ENCODE measurements at regions not wholly inside any gene's neighbourhood (a gene's known extent, or its start where the extent isn't known, plus 50 kb on each side); places are given as distances from the start of the nearest gene placed in this dataset.

- Mint-ChIP-seq H3K4me3 (ENCODE audit: unreplicated experiment) (no peak overlapping the region), H3K9me3 (ENCODE audit: unreplicated experiment) (no peaks in the 10 kb centered on the region), H3K27ac (ENCODE audit: low read depth, unreplicated experiment) (no peak overlapping the region), H3K27me3 (ENCODE audit: insufficient read depth, unreplicated experiment) (peaks cover 60% of the 10 kb centered on the region), H3K4me1 (ENCODE audit: insufficient read depth, unreplicated experiment) (no peaks in the 10 kb centered on the region), H3K36me3 (ENCODE audit: insufficient read depth, unreplicated experiment) (no peaks in the 10 kb centered on the region)
- no TSS peak for BruUV-seq (replicated peaks)
- intact Hi-C loops (cut with micrococcal nuclease) = no loop called here
- CTCF ChIA-PET = no interaction called here
- POLR2A ChIA-PET = no interaction called here
- DNase-seq (ENCODE audit: unreplicated experiment) = no peak
- TF ChIP-seq, protein P1, sequence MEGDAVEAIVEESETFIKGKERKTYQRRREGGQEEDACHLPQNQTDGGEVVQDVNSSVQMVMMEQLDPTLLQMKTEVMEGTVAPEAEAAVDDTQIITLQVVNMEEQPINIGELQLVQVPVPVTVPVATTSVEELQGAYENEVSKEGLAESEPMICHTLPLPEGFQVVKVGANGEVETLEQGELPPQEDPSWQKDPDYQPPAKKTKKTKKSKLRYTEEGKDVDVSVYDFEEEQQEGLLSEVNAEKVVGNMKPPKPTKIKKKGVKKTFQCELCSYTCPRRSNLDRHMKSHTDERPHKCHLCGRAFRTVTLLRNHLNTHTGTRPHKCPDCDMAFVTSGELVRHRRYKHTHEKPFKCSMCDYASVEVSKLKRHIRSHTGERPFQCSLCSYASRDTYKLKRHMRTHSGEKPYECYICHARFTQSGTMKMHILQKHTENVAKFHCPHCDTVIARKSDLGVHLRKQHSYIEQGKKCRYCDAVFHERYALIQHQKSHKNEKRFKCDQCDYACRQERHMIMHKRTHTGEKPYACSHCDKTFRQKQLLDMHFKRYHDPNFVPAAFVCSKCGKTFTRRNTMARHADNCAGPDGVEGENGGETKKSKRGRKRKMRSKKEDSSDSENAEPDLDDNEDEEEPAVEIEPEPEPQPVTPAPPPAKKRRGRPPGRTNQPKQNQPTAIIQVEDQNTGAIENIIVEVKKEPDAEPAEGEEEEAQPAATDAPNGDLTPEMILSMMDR (IDR thresholded peaks at IDR 0.05; ENCODE audit: unreplicated experiment) = no peak
Observed at GRCh38 chr5:88540471-88541115, 271.9 kb upstream of the TMEM161B start.

- ChIA-PET POLR2A (no interaction called here), CTCF (no interaction called here)
- no TSS peak for BruUV-seq (replicated peaks)
- H3K9me3 Mint-ChIP-seq (ENCODE audit: unreplicated experiment) = no peaks in the 10 kb centered on the region
- H3K4me1 Mint-ChIP-seq (ENCODE audit: insufficient read depth, unreplicated experiment) = no peaks in the 10 kb centered on the region
- DNase-seq (ENCODE audit: unreplicated experiment) = no peak
- no peak overlapping the region for H3K27ac Mint-ChIP-seq (ENCODE audit: low read depth, unreplicated experiment)
- no peak overlapping the region for H3K4me3 Mint-ChIP-seq (ENCODE audit: unreplicated experiment)
- no peaks in the 10 kb centered on the region for H3K36me3 Mint-ChIP-seq (ENCODE audit: insufficient read depth, unreplicated experiment)
- intact Hi-C loops (cut with micrococcal nuclease) = no loop called here
- peaks cover 52% of the 10 kb centered on the region for H3K27me3 Mint-ChIP-seq (ENCODE audit: insufficient read depth, unreplicated experiment)
- TF ChIP-seq, protein P1 (IDR thresholded peaks at IDR 0.05; ENCODE audit: unreplicated experiment) = no peak
Observed at GRCh38 chr5:88539693-88540365, 271.2 kb upstream of the TMEM161B start.

DNA sequence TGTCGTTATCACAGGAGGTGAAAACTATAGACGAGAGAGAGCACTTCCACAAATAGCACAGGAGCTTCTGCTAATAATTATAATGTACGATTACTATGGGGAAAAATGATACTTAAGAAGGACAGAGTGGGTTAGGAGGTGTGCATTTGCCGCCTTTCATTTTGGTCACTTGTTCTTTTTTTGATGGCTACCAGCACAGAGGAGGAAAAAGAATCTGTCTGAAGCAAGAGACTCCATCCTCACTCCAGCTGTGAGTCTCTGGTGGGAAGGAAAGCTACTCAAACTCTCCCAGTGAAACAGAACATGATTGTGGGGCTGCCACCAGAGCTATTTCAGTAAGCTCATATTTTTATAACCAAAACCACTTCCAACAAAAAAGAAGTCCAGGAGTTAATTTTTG, 270.4 kb upstream of the TMEM161B start:
- H3K27me3 Mint-ChIP-seq (ENCODE audit: insufficient read depth, unreplicated experiment) = peaks cover 44% of the 10 kb centered on the region
- intact Hi-C loops (cut with micrococcal nuclease) = no loop called here
- CTCF ChIA-PET = interaction anchor here (0.6 to 1.2 kb wide), 2 partner anchors 13 to 20 kb away, joined by 3 to 4 read pairs; no protein-coding TSS in a partner anchor
- TF ChIP-seq, protein P1 (IDR thresholded peaks at IDR 0.05; ENCODE audit: unreplicated experiment) = no peak
- POLR2A ChIA-PET = interaction anchor here (0.7 kb wide), 1 partner anchor 998 kb away, joined by 3 read pairs; no protein-coding TSS in a partner anchor
- H3K36me3 Mint-ChIP-seq (ENCODE audit: insufficient read depth, unreplicated experiment) = no peaks in the 10 kb centered on the region
- H3K4me3 Mint-ChIP-seq (ENCODE audit: unreplicated experiment) = no peak overlapping the region
- DNase-seq (ENCODE audit: unreplicated experiment) = no peak
- no peaks in the 10 kb centered on the region for H3K4me1 Mint-ChIP-seq (ENCODE audit: insufficient read depth, unreplicated experiment)
- H3K9me3 Mint-ChIP-seq (ENCODE audit: unreplicated experiment) = no peaks in the 10 kb centered on the region
- H3K27ac Mint-ChIP-seq (ENCODE audit: low read depth, unreplicated experiment) = no peak overlapping the region
- no TSS peak for BruUV-seq (replicated peaks)

- H3K27ac Mint-ChIP-seq (ENCODE audit: low read depth, unreplicated experiment) = no peak overlapping the region
- H3K27me3 Mint-ChIP-seq (ENCODE audit: insufficient read depth, unreplicated experiment) = peaks cover 26% of the 10 kb centered on the region
- intact Hi-C loops (cut with micrococcal nuclease) = no loop called here
- H3K36me3 Mint-ChIP-seq (ENCODE audit: insufficient read depth, unreplicated experiment) = no peaks in the 10 kb centered on the region
- H3K9me3 Mint-ChIP-seq (ENCODE audit: unreplicated experiment) = no peaks in the 10 kb centered on the region
- H3K4me1 Mint-ChIP-seq (ENCODE audit: insufficient read depth, unreplicated experiment) = no peaks in the 10 kb centered on the region
- ChIA-PET POLR2A (no interaction called here), CTCF (interaction anchor here (0.6 kb wide), 1 partner anchor 74 kb away, joined by 3 read pairs; no protein-coding TSS in a partner anchor)
- DNase-seq (ENCODE audit: unreplicated experiment) = peak; percentile 24
- TF ChIP-seq, protein P1 (IDR thresholded peaks at IDR 0.05; ENCODE audit: unreplicated experiment) = no peak
- no peak overlapping the region for H3K4me3 Mint-ChIP-seq (ENCODE audit: unreplicated experiment)
- BruUV-seq (replicated peaks) = no TSS peak
Observed at GRCh38 chr5:88536146-88536545, 267.5 kb upstream of the TMEM161B start.

All from MCF 10A (cell line).